ENCODE measurements at regions not wholly inside any gene's neighbourhood (a gene's known extent, or its start where the extent isn't known, plus 50 kb on each side); places are given as distances from the start of the nearest gene placed in this dataset.

GRCh38 chr3:94416768-94417167 lies 353.9 kb downstream of the NSUN3 start:
- Histone ChIP-seq H3K4me1 (ENCODE audit: control insufficient read depth, insufficient read depth, low read length) (no peaks in the 10 kb centered on the region), H3K36me3 (ENCODE audit: control insufficient read depth, insufficient read depth, low read length) (no peaks in the 10 kb centered on the region), H3K4me3 (ENCODE audit: low read length) (no peak overlapping the region), H3K27me3 (ENCODE audit: control insufficient read depth, insufficient read depth, low read length) (no peaks in the 10 kb centered on the region), H3K9me3 (ENCODE audit: control insufficient read depth, insufficient read depth, low read length) (peaks cover 15% of the 10 kb centered on the region), H3K27ac (ENCODE audit: low read length) (no peak overlapping the region)
- Mint-ChIP-seq H3K36me3 (peaks cover 12% of the 10 kb centered on the region), H3K27ac (no peak overlapping the region), H3K4me3 (no peak overlapping the region), H3K27me3 (ENCODE audit: low read depth in 2 of 2) (no peaks in the 10 kb centered on the region), H3K9me3 (peaks cover 9 to 25% of the 10 kb centered on the region in 2 donors), H3K4me1 (no peaks in the 10 kb centered on the region)
- no peak for ATAC-seq
- DNase-seq: no peak
- TF ChIP-seq, protein P1, sequence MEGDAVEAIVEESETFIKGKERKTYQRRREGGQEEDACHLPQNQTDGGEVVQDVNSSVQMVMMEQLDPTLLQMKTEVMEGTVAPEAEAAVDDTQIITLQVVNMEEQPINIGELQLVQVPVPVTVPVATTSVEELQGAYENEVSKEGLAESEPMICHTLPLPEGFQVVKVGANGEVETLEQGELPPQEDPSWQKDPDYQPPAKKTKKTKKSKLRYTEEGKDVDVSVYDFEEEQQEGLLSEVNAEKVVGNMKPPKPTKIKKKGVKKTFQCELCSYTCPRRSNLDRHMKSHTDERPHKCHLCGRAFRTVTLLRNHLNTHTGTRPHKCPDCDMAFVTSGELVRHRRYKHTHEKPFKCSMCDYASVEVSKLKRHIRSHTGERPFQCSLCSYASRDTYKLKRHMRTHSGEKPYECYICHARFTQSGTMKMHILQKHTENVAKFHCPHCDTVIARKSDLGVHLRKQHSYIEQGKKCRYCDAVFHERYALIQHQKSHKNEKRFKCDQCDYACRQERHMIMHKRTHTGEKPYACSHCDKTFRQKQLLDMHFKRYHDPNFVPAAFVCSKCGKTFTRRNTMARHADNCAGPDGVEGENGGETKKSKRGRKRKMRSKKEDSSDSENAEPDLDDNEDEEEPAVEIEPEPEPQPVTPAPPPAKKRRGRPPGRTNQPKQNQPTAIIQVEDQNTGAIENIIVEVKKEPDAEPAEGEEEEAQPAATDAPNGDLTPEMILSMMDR (IDR thresholded peaks at IDR 0.05): no peak
- 90% methylated on average over 2 of the region's 4 CpGs for WGBS (ENCODE audit: insufficient coverage)
- intact Hi-C loops (cut with micrococcal nuclease): no loop called here

DNA sequence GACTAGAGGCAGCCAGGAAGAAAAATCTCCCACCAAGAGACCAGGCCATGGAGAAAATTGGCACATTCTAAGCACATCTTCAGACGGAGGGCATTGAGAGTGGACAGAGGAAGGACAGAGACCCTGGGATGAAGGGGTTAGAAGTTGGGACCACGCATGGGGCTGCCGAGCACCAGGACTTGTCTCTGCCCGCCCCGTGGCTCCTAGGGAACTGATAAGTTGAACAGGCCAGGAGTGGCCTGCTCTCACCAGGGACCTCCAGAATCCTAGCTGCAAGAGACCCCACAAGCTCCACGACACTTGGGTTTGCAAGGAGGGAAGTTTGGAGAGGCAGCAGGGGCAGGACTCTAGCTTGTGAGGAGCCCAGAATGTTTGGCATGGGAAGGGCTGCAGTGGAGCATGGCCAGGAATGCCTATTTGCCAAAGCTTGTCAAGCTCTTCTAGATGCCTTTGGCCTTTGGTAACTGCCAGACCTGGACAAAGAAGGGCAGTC lies 355.1 kb downstream of the NSUN3 start:
- no peak overlapping the region for H3K4me3 ChIP-seq (ENCODE audit: low read length)
- no peak overlapping the region for H3K27ac ChIP-seq (ENCODE audit: low read length)
- ATAC-seq: no peak
- Mint-ChIP-seq H3K36me3 (peaks cover 12% of the 10 kb centered on the region), H3K4me3 (no peak overlapping the region), H3K27ac (no peak overlapping the region), H3K4me1 (no peaks in the 10 kb centered on the region), H3K9me3 (peaks cover 10 to 29% of the 10 kb centered on the region in 2 donors), H3K27me3 (ENCODE audit: low read depth in 2 of 2) (no peaks in the 10 kb centered on the region)
- H3K27me3 ChIP-seq (ENCODE audit: control insufficient read depth, insufficient read depth, low read length): no peaks in the 10 kb centered on the region
- intact Hi-C loops (cut with micrococcal nuclease): no loop called here
- no peak for DNase-seq
- H3K4me1 ChIP-seq (ENCODE audit: control insufficient read depth, insufficient read depth, low read length): no peaks in the 10 kb centered on the region
- H3K36me3 ChIP-seq (ENCODE audit: control insufficient read depth, insufficient read depth, low read length): no peaks in the 10 kb centered on the region
- 86% methylated on average over 6 of the region's 6 CpGs for WGBS (ENCODE audit: insufficient coverage)
- TF ChIP-seq, protein P1 (IDR thresholded peaks at IDR 0.05): no peak
- peaks cover 15% of the 10 kb centered on the region for H3K9me3 ChIP-seq (ENCODE audit: control insufficient read depth, insufficient read depth, low read length)

DNA sequence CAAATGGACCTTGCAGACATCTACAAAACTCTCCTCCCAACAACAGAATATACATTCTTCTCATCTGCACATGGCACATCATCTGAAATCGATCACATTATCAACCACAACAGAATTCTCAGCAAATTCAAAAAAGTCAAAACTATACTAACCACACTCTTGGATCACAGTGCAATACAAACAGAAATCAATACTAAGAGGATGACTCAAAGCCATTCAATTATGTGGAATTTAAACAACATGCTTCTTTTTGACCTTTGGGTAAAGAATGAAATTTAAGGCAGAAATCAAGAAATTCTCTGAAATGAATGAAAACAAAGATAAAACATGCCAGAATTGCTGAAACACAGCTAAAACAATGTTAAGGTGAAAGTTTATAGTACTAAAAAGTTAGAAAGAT lies 358.1 kb downstream of the NSUN3 start:
- H3K27me3 Mint-ChIP-seq (ENCODE audit: low read depth in 2 of 2): no peaks in the 10 kb centered on the region
- intact Hi-C loops (cut with micrococcal nuclease): no loop called here
- no peak overlapping the region for H3K27ac Mint-ChIP-seq
- no peak for DNase-seq
- Histone ChIP-seq H3K4me3 (ENCODE audit: low read length) (no peak overlapping the region), H3K27ac (ENCODE audit: low read length) (no peak overlapping the region), H3K36me3 (ENCODE audit: control insufficient read depth, insufficient read depth, low read length) (no peaks in the 10 kb centered on the region), H3K4me1 (ENCODE audit: control insufficient read depth, insufficient read depth, low read length) (no peaks in the 10 kb centered on the region), H3K27me3 (ENCODE audit: control insufficient read depth, insufficient read depth, low read length) (no peaks in the 10 kb centered on the region), H3K9me3 (ENCODE audit: control insufficient read depth, insufficient read depth, low read length) (peaks cover 15% of the 10 kb centered on the region)
- H3K9me3 Mint-ChIP-seq: peaks cover 19 to 32% of the 10 kb centered on the region in 2 donors
- peaks cover 12% of the 10 kb centered on the region for H3K36me3 Mint-ChIP-seq
- no peak overlapping the region for H3K4me3 Mint-ChIP-seq
- WGBS (ENCODE audit: insufficient coverage): 79% methylated on average over 1 of the region's 1 CpG
- TF ChIP-seq, protein P1 (IDR thresholded peaks at IDR 0.05): no peak
- no peaks in the 10 kb centered on the region for H3K4me1 Mint-ChIP-seq
- no peak for ATAC-seq

DNA sequence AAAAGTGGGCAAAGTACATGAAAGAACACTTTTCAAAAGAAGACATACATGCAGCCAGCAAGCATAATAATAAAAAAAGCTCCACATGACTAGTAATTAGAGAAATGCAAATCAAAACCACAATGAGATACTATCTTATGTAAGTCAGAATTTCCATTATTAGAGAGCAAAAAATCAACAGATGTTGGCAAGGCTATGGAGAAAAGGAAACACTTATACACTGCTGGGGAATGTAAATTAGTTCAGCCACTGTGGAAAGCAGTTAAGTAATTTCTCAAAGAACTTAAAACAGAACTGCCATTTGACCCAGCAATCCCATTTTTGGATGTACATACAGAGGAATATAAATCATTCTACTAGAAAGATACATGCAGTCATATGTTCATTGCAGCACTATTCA lies 360.7 kb downstream of the NSUN3 start:
- TF ChIP-seq, protein P1 (IDR thresholded peaks at IDR 0.05): no peak
- H3K27ac ChIP-seq (ENCODE audit: low read length): no peak overlapping the region
- H3K36me3 Mint-ChIP-seq: peaks cover 12% of the 10 kb centered on the region
- ATAC-seq (no peak), DNase-seq (no peak)
- H3K9me3 Mint-ChIP-seq: peaks cover 20 to 32% of the 10 kb centered on the region in 2 donors
- H3K9me3 ChIP-seq (ENCODE audit: control insufficient read depth, insufficient read depth, low read length): peaks cover 9% of the 10 kb centered on the region
- no peak overlapping the region for H3K27ac Mint-ChIP-seq
- H3K27me3 ChIP-seq (ENCODE audit: control insufficient read depth, insufficient read depth, low read length): no peaks in the 10 kb centered on the region
- H3K4me1 ChIP-seq (ENCODE audit: control insufficient read depth, insufficient read depth, low read length): no peaks in the 10 kb centered on the region
- H3K4me3 Mint-ChIP-seq: no peak overlapping the region
- H3K4me1 Mint-ChIP-seq: no peaks in the 10 kb centered on the region
- no peak overlapping the region for H3K4me3 ChIP-seq (ENCODE audit: low read length)
- intact Hi-C loops (cut with micrococcal nuclease): no loop called here
- H3K27me3 Mint-ChIP-seq (ENCODE audit: low read depth in 2 of 2): no peaks in the 10 kb centered on the region
- H3K36me3 ChIP-seq (ENCODE audit: control insufficient read depth, insufficient read depth, low read length): no peaks in the 10 kb centered on the region

Measured in natural killer cell (primary cell).